Sigmoid colon (tissue), 3 donors: ENCODE measurements at regions not wholly inside any gene's neighbourhood (a gene's known extent, or its start where the extent isn't known, plus 50 kb on each side); places are given as distances from the start of the nearest gene placed in this dataset.

Experiments used
- POLR2A ChIP-seq, 2 donors: fragments of 450-650 bp; IDR thresholded peaks; one replicate each; pipeline ENCODE4 v1.6.1; 2016; ENCODE audit warnings: antibody characterized with exemption in 2 of 2, mild to moderate bottlenecking in 2 of 2, moderate library complexity in 2 of 2
- TF ChIP-seq, protein P1 (sequence below), 4 experiments: fragments of 450-650 bp in 3 of 4; fragments of 200-600 bp in 1 of 4; IDR thresholded peaks; one replicate each; pipeline ENCODE4 v1.5.1; 2016 to 2019; ENCODE audit warnings: antibody characterized with exemption in 4 of 4, mild to moderate bottlenecking in 3 of 4, moderate library complexity in 2 of 4

DNA sequence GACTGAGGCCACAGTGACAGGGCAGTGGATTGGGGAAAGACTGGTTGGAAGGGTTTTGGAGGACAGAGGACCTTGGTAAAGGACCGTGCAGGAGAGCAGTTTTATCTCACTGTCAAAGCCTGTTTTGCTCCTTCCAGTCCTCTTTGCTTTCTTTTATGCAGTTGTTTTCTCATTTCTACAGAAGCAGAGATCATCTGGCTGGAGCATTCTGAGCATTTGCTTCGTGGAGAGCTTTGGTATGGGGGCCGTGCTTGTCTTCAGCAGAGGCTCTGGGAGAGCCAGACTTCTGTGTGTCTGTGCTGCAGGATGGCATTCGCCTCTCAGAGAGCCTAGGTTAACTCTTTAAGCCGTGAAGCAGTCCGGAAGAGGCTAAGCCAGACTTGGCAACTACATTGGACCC lies 171.8 kb upstream of the TUT7 start:
- TF ChIP-seq, protein P1, sequence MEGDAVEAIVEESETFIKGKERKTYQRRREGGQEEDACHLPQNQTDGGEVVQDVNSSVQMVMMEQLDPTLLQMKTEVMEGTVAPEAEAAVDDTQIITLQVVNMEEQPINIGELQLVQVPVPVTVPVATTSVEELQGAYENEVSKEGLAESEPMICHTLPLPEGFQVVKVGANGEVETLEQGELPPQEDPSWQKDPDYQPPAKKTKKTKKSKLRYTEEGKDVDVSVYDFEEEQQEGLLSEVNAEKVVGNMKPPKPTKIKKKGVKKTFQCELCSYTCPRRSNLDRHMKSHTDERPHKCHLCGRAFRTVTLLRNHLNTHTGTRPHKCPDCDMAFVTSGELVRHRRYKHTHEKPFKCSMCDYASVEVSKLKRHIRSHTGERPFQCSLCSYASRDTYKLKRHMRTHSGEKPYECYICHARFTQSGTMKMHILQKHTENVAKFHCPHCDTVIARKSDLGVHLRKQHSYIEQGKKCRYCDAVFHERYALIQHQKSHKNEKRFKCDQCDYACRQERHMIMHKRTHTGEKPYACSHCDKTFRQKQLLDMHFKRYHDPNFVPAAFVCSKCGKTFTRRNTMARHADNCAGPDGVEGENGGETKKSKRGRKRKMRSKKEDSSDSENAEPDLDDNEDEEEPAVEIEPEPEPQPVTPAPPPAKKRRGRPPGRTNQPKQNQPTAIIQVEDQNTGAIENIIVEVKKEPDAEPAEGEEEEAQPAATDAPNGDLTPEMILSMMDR (IDR thresholded peaks at IDR 0.05): no peak
- TF ChIP-seq POLR2A (IDR thresholded peaks at IDR 0.05): no peak
